GM12873 (cell line): ENCODE measurements at regions not wholly inside any gene's neighbourhood (a gene's known extent, or its start where the extent isn't known, plus 50 kb on each side); places are given as distances from the start of the nearest gene placed in this dataset.

ENCODE experiments used
- TF ChIP-seq, protein P1 (sequence below): IDR thresholded peaks from 2 replicates; pipeline ENCODE4 v1.5.1; 2012; ENCODE audit warnings: low read depth, mild to moderate bottlenecking, moderate library complexity, low read length, control low read depth; ENCODE audit not compliant: insufficient read depth; ENCODE audit errors: missing control alignments

DNA sequence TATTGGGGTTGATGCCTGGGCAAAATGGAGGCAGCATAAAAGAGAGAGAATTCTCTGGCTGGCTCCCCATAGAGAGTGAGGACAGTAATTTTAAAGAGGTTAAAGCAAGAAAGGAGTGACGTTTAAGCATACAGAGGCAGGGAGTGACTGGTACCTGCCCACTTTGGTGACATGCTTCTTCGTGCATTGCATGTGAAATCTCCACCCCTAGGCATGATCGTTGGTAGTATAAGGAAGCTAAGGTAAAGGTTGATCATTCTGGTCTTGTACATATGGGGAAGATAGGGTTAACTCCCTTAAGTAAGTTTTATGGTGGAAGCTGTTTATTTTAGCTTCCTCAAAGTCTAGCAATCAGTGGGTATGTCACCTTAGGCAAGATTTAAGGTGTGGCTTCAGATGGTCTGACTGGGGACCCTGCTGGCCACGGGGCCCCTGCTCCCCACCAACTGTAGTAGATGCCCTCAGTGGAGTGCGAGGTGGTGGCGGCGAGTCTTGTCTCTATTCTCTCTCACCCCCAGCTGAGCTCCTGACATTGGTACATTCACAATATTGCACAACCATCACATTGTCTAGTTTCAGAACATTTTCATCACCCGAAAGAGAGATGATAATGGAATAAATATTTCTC is 797.5 kb upstream of the SPRY2 start:
- TF ChIP-seq, protein P1, sequence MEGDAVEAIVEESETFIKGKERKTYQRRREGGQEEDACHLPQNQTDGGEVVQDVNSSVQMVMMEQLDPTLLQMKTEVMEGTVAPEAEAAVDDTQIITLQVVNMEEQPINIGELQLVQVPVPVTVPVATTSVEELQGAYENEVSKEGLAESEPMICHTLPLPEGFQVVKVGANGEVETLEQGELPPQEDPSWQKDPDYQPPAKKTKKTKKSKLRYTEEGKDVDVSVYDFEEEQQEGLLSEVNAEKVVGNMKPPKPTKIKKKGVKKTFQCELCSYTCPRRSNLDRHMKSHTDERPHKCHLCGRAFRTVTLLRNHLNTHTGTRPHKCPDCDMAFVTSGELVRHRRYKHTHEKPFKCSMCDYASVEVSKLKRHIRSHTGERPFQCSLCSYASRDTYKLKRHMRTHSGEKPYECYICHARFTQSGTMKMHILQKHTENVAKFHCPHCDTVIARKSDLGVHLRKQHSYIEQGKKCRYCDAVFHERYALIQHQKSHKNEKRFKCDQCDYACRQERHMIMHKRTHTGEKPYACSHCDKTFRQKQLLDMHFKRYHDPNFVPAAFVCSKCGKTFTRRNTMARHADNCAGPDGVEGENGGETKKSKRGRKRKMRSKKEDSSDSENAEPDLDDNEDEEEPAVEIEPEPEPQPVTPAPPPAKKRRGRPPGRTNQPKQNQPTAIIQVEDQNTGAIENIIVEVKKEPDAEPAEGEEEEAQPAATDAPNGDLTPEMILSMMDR, result no peak

- TF ChIP-seq, protein P1, result no peak
These were observed 792.1 kb upstream of the SPRY2 start for GRCh38 chr13:81133066-81133465.

DNA sequence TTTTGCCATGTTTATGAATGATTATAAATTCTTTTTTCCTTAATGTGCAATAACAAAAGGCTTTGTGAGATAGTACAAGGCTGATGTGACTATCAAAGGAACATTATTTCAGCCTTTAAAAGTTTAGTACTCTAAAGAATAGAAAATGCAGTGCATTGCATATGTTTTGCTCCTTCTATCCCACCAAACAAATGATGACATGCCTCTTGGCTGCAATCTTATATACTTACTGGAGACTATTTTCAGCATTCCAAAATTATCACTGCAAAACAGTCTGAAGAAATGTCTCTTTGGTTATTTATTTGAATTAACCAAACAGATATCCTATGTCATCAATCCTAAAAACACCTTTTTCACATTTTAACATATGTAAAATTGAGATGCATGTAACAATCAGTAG is 776.5 kb upstream of the SPRY2 start:
- TF ChIP-seq, protein P1, result no peak

- TF ChIP-seq, protein P1, result no peak
These were observed 775.7 kb upstream of the SPRY2 start for GRCh38 chr13:81116461-81117282.

DNA sequence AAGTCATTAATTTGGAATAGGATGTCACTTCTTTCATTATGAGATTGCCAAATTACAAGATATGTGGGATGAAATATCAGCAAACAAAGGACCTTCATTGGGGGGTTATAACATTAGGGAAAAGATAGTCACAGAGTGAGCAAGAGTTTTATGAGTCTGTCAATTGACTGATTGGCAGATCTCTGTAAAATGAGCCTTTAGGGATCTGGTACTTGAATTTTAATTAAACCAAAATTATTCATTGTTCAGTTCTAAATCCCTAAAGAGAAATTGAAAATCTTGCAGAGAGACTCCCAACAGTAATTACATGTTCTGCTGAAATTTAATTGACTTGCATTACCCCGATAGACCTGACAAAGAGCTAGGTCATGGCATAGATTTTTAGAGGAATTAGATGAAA is 768.1 kb upstream of the SPRY2 start:
- TF ChIP-seq, protein P1, result no peak

- TF ChIP-seq, protein P1, result no peak
These were observed 765.4 kb upstream of the SPRY2 start for GRCh38 chr13:81106348-81106747.

- TF ChIP-seq, protein P1, result no peak
These were observed 763.2 kb upstream of the SPRY2 start for GRCh38 chr13:81104035-81104715.
